ENCODE measurements at regions not wholly inside any gene's neighbourhood (a gene's known extent, or its start where the extent isn't known, plus 50 kb on each side); places are given as distances from the start of the nearest gene placed in this dataset.

DNA sequence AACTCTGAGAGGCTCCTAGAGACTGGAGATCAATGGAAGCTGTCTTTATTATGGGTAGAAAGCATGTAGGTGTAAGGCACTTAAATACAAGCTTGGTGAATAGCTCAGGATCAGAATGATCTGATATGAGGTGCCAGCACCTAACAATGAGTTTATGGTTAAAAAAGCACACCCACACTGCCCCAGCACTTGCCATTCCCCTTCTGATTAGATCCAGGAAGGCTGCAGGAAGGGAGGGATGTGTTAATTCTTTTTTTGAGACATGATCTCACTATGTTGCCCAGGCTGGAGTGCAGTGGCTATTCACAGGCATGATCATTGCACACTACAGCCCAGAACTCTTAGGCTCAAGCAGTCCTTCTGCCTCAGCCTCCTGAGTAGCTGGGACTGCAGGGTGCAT is 71.8 kb upstream of the IVNS1ABP start:
- TF ChIP-seq, protein P1, sequence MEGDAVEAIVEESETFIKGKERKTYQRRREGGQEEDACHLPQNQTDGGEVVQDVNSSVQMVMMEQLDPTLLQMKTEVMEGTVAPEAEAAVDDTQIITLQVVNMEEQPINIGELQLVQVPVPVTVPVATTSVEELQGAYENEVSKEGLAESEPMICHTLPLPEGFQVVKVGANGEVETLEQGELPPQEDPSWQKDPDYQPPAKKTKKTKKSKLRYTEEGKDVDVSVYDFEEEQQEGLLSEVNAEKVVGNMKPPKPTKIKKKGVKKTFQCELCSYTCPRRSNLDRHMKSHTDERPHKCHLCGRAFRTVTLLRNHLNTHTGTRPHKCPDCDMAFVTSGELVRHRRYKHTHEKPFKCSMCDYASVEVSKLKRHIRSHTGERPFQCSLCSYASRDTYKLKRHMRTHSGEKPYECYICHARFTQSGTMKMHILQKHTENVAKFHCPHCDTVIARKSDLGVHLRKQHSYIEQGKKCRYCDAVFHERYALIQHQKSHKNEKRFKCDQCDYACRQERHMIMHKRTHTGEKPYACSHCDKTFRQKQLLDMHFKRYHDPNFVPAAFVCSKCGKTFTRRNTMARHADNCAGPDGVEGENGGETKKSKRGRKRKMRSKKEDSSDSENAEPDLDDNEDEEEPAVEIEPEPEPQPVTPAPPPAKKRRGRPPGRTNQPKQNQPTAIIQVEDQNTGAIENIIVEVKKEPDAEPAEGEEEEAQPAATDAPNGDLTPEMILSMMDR (IDR thresholded peaks at IDR 0.05; ENCODE audit: insufficient read depth, low read length, poor library complexity, severe bottlenecking) = no peak
- TF ChIP-seq EZH2phosphoT487 (conservative IDR thresholded peaks at IDR 0.05; ENCODE audit: low read length) = no peak

All from SU-DHL-6 (cell line).